HPDE6-E6E7 (cell line): ENCODE measurements at regions not wholly inside any gene's neighbourhood (a gene's known extent, or its start where the extent isn't known, plus 50 kb on each side); places are given as distances from the start of the nearest gene placed in this dataset.
"Not testable (repeated sequence)": the region's sequence is repeated elsewhere in the genome, so short reads cannot be mapped to it uniquely, and the experiment has no call there.

Experiments used
- DNase-seq: peaks from one replicate; pipeline ENCODE4 v3.0.0; 2011; ENCODE audit warnings: missing footprints; ENCODE audit errors: extremely low spot score

- no peak for DNase-seq
Measured at GRCh38 chr6:156602066-156602385, 175.2 kb upstream of the ARID1B start.

- no peak for DNase-seq
Measured at GRCh38 chr6:156601152-156602065, 175.8 kb upstream of the ARID1B start.

GRCh38 chr6:156600678-156601077, 176.5 kb upstream of the ARID1B start:
- no peak for DNase-seq

GRCh38 chr6:156599978-156600590, 177.1 kb upstream of the ARID1B start:
- DNase-seq, result no peak

GRCh38 chr6:156599366-156599765, 177.8 kb upstream of the ARID1B start:
- DNase-seq, result no peak

GRCh38 chr6:156598855-156599180, 178.4 kb upstream of the ARID1B start:
- DNase-seq, result no peak

GRCh38 chr6:156598071-156598854, 178.9 kb upstream of the ARID1B start:
- DNase-seq, result no peak

- no peak for DNase-seq
Measured at GRCh38 chr6:156597095-156597494, 180.1 kb upstream of the ARID1B start.

- DNase-seq, result no peak
Measured at GRCh38 chr6:156595476-156595875, 181.7 kb upstream of the ARID1B start.

GRCh38 chr6:156593893-156594292, 183.3 kb upstream of the ARID1B start:
- no peak for DNase-seq

- DNase-seq, result no peak
Measured at GRCh38 chr6:156593127-156593526, 184.1 kb upstream of the ARID1B start.

GRCh38 chr6:156590482-156590881, 186.7 kb upstream of the ARID1B start:
- DNase-seq, result no peak

- DNase-seq, result no peak
Measured at GRCh38 chr6:156589281-156589680, 187.9 kb upstream of the ARID1B start.

- no peak for DNase-seq
Measured at GRCh38 chr6:156587751-156588301, 189.4 kb upstream of the ARID1B start.

- DNase-seq, result no peak
Measured at GRCh38 chr6:156587071-156587470, 190.1 kb upstream of the ARID1B start.

- no peak for DNase-seq
Measured at GRCh38 chr6:156585859-156586258, 191.3 kb upstream of the ARID1B start.

- not testable (repeated sequence) for DNase-seq
Measured at GRCh38 chr6:156584121-156584520, 193.1 kb upstream of the ARID1B start.

GRCh38 chr6:156583083-156583482, 194.1 kb upstream of the ARID1B start:
- DNase-seq, result no peak

GRCh38 chr6:156582509-156582992, 194.6 kb upstream of the ARID1B start:
- no peak for DNase-seq

- no peak for DNase-seq
Measured at GRCh38 chr6:156579564-156579963, 197.6 kb upstream of the ARID1B start.

- no peak for DNase-seq
Measured at GRCh38 chr6:156577749-156578148, 199.4 kb upstream of the ARID1B start.

- no peak for DNase-seq
Measured at GRCh38 chr6:156575361-156575760, 201.8 kb upstream of the ARID1B start.
